ENCODE measurements at regions not wholly inside any gene's neighbourhood (a gene's known extent, or its start where the extent isn't known, plus 50 kb on each side); places are given as distances from the start of the nearest gene placed in this dataset.
"Not testable (repeated sequence)": the region's sequence is repeated elsewhere in the genome, so short reads cannot be mapped to it uniquely, and the experiment has no call there.

GRCh38 chr9:11701706-11702105 is 991.5 kb upstream of the TYRP1 start:
- Mint-ChIP-seq H3K9me3 (no peaks in the 10 kb centered on the region), H3K4me3 (no peak overlapping the region)
- TF ChIP-seq CTCF (conservative IDR thresholded peaks at IDR 0.05): no peak

GRCh38 chr9:11702548-11702947 is 990.6 kb upstream of the TYRP1 start:
- no peaks in the 10 kb centered on the region for H3K4me1 Mint-ChIP-seq (ENCODE audit: unreplicated experiment)
- H3K27me3 Mint-ChIP-seq: no peaks in the 10 kb centered on the region
- H3K36me3 Mint-ChIP-seq: no peaks in the 10 kb centered on the region
- H3K27ac Mint-ChIP-seq: no peak overlapping the region
- no peaks in the 10 kb centered on the region for H3K9me3 Mint-ChIP-seq
- no peak for DNase-seq (ENCODE audit: extremely low spot score, unreplicated experiment)
- no peak for TF ChIP-seq CTCF (conservative IDR thresholded peaks at IDR 0.05)
- no peak overlapping the region for H3K4me3 Mint-ChIP-seq

More at GRCh38 chr9:11701706-11702105, 991.5 kb upstream of the TYRP1 start:
- H3K27me3 Mint-ChIP-seq: no peaks in the 10 kb centered on the region
- DNase-seq (ENCODE audit: extremely low spot score, unreplicated experiment): no peak
- H3K36me3 Mint-ChIP-seq: no peaks in the 10 kb centered on the region
- H3K27ac Mint-ChIP-seq: no peak overlapping the region
- no peaks in the 10 kb centered on the region for H3K4me1 Mint-ChIP-seq (ENCODE audit: unreplicated experiment)

GRCh38 chr9:11704198-11704597 is 989.0 kb upstream of the TYRP1 start:
- not testable (repeated sequence) for H3K27ac Mint-ChIP-seq; H3K36me3 Mint-ChIP-seq; H3K27me3 Mint-ChIP-seq; H3K4me3 Mint-ChIP-seq; H3K9me3 Mint-ChIP-seq; DNase-seq (ENCODE audit: extremely low spot score, unreplicated experiment); H3K4me1 Mint-ChIP-seq (ENCODE audit: unreplicated experiment)

GRCh38 chr9:11708899-11709298 is 984.3 kb upstream of the TYRP1 start:
- no peaks in the 10 kb centered on the region for H3K36me3 Mint-ChIP-seq
- no peak overlapping the region for H3K27ac Mint-ChIP-seq
- H3K4me3 Mint-ChIP-seq: no peak overlapping the region
- H3K9me3 Mint-ChIP-seq: no peaks in the 10 kb centered on the region
- DNase-seq (ENCODE audit: extremely low spot score, unreplicated experiment): no peak
- no peaks in the 10 kb centered on the region for H3K4me1 Mint-ChIP-seq (ENCODE audit: unreplicated experiment)
- no peak for TF ChIP-seq CTCF (conservative IDR thresholded peaks at IDR 0.05)
- H3K27me3 Mint-ChIP-seq: no peaks in the 10 kb centered on the region

GRCh38 chr9:11709567-11709966 is 983.6 kb upstream of the TYRP1 start:
- H3K9me3 Mint-ChIP-seq: no peaks in the 10 kb centered on the region
- H3K4me1 Mint-ChIP-seq (ENCODE audit: unreplicated experiment): no peaks in the 10 kb centered on the region
- TF ChIP-seq CTCF (conservative IDR thresholded peaks at IDR 0.05): no peak
- no peaks in the 10 kb centered on the region for H3K27me3 Mint-ChIP-seq
- DNase-seq (ENCODE audit: extremely low spot score, unreplicated experiment): no peak
- no peak overlapping the region for H3K4me3 Mint-ChIP-seq
- no peak overlapping the region for H3K27ac Mint-ChIP-seq
- H3K36me3 Mint-ChIP-seq: no peaks in the 10 kb centered on the region

- no peak for TF ChIP-seq CTCF (conservative IDR thresholded peaks at IDR 0.05)
- Mint-ChIP-seq H3K4me3 (no peak overlapping the region), H3K4me1 (ENCODE audit: unreplicated experiment) (no peaks in the 10 kb centered on the region), H3K27me3 (no peaks in the 10 kb centered on the region), H3K9me3 (no peaks in the 10 kb centered on the region), H3K27ac (no peak overlapping the region), H3K36me3 (no peaks in the 10 kb centered on the region)
- DNase-seq (ENCODE audit: extremely low spot score, unreplicated experiment): no peak
These were observed 980.1 kb upstream of the TYRP1 start for GRCh38 chr9:11713077-11713476.

Data from type B pancreatic cell (in vitro differentiated cells).